CD4-positive, alpha-beta memory T cell (primary cell): ENCODE measurements at regions not wholly inside any gene's neighbourhood (a gene's known extent, or its start where the extent isn't known, plus 50 kb on each side); places are given as distances from the start of the nearest gene placed in this dataset.

Experiments
- CTCF ChIA-PET: fragments of 350-600 bp; sonication (Branson Sonifier 250); formaldehyde crosslinking; loops from one replicate; lab custom pipeline; 2021; ENCODE audit warnings: inconsistent platforms; ENCODE audit not compliant: partially characterized antibody; lab: Charles Lee
- POLR2A ChIA-PET: fragments of 350-600 bp; sonication (Branson Sonifier 250); formaldehyde crosslinking; loops from one replicate; lab custom pipeline; 2021; ENCODE audit not compliant: partially characterized antibody; lab: Charles Lee
- DNase-seq, 5 donors: peaks; one replicate each; pipeline versions ENCODE4 v3.0.0 to v3.0.0-alpha.2; 2020 to 2022; ENCODE audit warnings: mixed read lengths in 1 of 5
- H3K27ac ChIP-seq: one replicate; pipeline ENCODE4 v1.7.0; 2013; ENCODE audit warnings: low read depth, low read length
- H3K27me3 ChIP-seq: 2 replicates; pipeline ENCODE4 v1.7.0; 2013; ENCODE audit warnings: mild to moderate bottlenecking, low read length, moderate library complexity; ENCODE audit not compliant: insufficient read depth
- H3K36me3 ChIP-seq: 2 replicates; pipeline ENCODE4 v1.7.0; 2013; ENCODE audit warnings: mild to moderate bottlenecking, low read length, moderate library complexity; ENCODE audit not compliant: insufficient read depth
- H3K4me1 ChIP-seq: 2 replicates; pipeline ENCODE4 v1.7.0; 2013; ENCODE audit warnings: mild to moderate bottlenecking, low read length, moderate library complexity; ENCODE audit not compliant: insufficient read depth
- H3K4me3 ChIP-seq, 2 donors: one replicate each; pipeline ENCODE4 v1.7.0; 2013; ENCODE audit warnings: low read length in 2 of 2, mild to moderate bottlenecking in 1 of 2
- H3K9me3 ChIP-seq, 2 donors: one replicate each; pipeline ENCODE4 v1.7.0; 2013; ENCODE audit warnings: low read length in 2 of 2, control low read depth in 1 of 2; ENCODE audit not compliant: control insufficient read depth in 1 of 2
- H3K27ac Mint-ChIP-seq, 7 donors: one replicate each; pipeline ENCODE4 v1.8.0; 2020 to 2021; ENCODE audit warnings: mixed read lengths in 7 of 7, mild to moderate bottlenecking in 6 of 7, inconsistent platforms in 3 of 7, moderate library complexity in 3 of 7
- H3K27me3 Mint-ChIP-seq, 2 donors: one replicate each; pipeline ENCODE4 v1.8.0; 2020 to 2021; ENCODE audit warnings: mixed read lengths in 2 of 2
- H3K36me3 Mint-ChIP-seq, 2 donors: one replicate each; pipeline ENCODE4 v1.8.0; 2020 to 2021; ENCODE audit warnings: mixed read lengths in 2 of 2, inconsistent platforms in 1 of 2, mild to moderate bottlenecking in 1 of 2
- H3K4me1 Mint-ChIP-seq, 4 donors: one replicate each; pipeline ENCODE4 v1.8.0; 2020 to 2021; ENCODE audit warnings: mixed read lengths in 4 of 4, mild to moderate bottlenecking in 1 of 4
- H3K4me3 Mint-ChIP-seq, 8 donors: one replicate each; pipeline ENCODE4 v1.8.0; 2020 to 2021; ENCODE audit warnings: mixed read lengths in 8 of 8, mild to moderate bottlenecking in 7 of 8, moderate library complexity in 6 of 8, inconsistent platforms in 3 of 8
- H3K9me3 Mint-ChIP-seq, 8 donors: one replicate each; pipeline ENCODE4 v1.8.0; 2020 to 2021; ENCODE audit warnings: mixed read lengths in 8 of 8, mild to moderate bottlenecking in 5 of 8, inconsistent platforms in 3 of 8, moderate library complexity in 1 of 8
- intact Hi-C: fragments of 100-400 bp; cut with micrococcal nuclease; formaldehyde crosslinking; loops from one replicate; pipeline ENCODE4 v1.15.1; 2023

- Mint-ChIP-seq H3K9me3 (peaks cover 0 to 2% (median 0%) of the 10 kb centered on the region in 8 donors), H3K27me3 (peaks cover 5 to 9% of the 10 kb centered on the region in 2 donors), H3K27ac (no peak overlapping the region), H3K4me1 (no peaks in the 10 kb centered on the region), H3K36me3 (no peaks in the 10 kb centered on the region), H3K4me3 (no peak overlapping the region)
- Histone ChIP-seq H3K9me3 (no peaks in the 10 kb centered on the region), H3K27me3 (no peaks in the 10 kb centered on the region), H3K36me3 (no peaks in the 10 kb centered on the region), H3K27ac (no peak overlapping the region), H3K4me3 (no peak overlapping the region), H3K4me1 (no peaks in the 10 kb centered on the region)
- intact Hi-C loops, result no loop called here
- DNase-seq, result no peak
- CTCF ChIA-PET, result no interaction called here
- POLR2A ChIA-PET, result no interaction called here
Measured at GRCh38 chr2:67797801-67798540, 264.8 kb downstream of the C1D start.

DNA sequence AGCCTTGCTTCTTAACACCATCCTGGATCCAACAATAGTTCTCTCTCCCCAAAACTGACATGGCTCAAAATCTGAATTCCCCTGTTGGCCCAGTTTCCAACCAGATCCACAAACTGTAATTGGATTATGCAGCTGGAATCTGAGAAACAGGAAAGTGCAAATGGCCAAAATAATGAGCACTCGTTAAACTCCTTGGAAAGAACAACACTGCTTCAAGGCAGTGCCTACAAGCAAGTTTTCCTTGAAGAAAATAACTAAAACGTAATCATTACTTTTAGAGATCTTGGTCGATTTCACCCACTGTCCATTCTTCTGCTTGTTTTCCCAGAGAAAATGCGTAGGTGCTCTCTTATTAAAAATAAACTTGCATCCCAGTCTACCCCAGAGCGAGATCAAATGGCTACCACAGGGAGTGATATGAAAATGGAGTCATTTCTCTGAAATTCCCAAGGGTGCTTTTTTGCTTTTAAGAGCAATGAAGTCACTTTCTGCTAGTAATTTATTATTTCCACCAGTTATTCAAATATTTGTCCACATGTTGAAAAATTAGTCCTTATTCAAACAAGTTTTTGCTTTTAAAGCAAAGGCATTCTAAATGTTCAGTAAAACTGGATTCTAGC, 264.2 kb downstream of the C1D start:
- Mint-ChIP-seq H3K36me3 (no peaks in the 10 kb centered on the region), H3K27me3 (peaks cover 5 to 11% of the 10 kb centered on the region in 2 donors), H3K4me1 (no peaks in the 10 kb centered on the region), H3K9me3 (peaks cover 0 to 3% (median under 1%) of the 10 kb centered on the region in 8 donors), H3K4me3 (no peak overlapping the region), H3K27ac (no peak overlapping the region)
- Histone ChIP-seq H3K27me3 (no peaks in the 10 kb centered on the region), H3K27ac (no peak overlapping the region), H3K36me3 (no peaks in the 10 kb centered on the region), H3K4me1 (no peaks in the 10 kb centered on the region), H3K4me3 (no peak overlapping the region), H3K9me3 (no peaks in the 10 kb centered on the region)
- ChIA-PET POLR2A (no interaction called here), CTCF (no interaction called here)
- DNase-seq, result no peak
- intact Hi-C loops, result no loop called here

DNA sequence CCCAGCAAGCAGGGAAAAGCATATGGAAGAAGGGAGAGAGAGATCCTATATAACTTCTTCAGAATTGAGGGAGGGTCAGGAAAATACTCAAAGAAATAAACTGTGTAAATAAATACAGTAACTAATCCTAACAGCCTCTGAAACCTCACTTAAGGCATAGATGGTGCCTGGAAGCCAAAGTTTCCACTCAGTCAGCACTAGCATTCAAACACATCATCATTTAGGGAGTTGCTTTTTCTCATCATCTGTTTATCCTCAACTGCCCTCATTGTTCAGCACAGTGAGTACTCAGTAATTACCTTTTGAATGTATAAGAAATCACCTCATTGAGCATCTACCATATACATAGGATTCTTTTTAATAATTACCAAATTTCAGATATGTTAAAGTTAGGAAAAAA, 262.9 kb downstream of the C1D start:
- no peak overlapping the region for H3K4me3 ChIP-seq
- H3K36me3 ChIP-seq, result no peaks in the 10 kb centered on the region
- peaks cover 5 to 10% of the 10 kb centered on the region in 2 donors for H3K27me3 Mint-ChIP-seq
- H3K4me1 Mint-ChIP-seq, result no peaks in the 10 kb centered on the region
- intact Hi-C loops, result no loop called here
- ChIA-PET CTCF (no interaction called here), POLR2A (no interaction called here)
- no peak for DNase-seq
- no peak overlapping the region for H3K4me3 Mint-ChIP-seq
- no peaks in the 10 kb centered on the region for H3K36me3 Mint-ChIP-seq
- no peak overlapping the region for H3K27ac ChIP-seq
- peaks cover 0 to 3% (median 0%) of the 10 kb centered on the region in 8 donors for H3K9me3 Mint-ChIP-seq
- H3K9me3 ChIP-seq, result no peaks in the 10 kb centered on the region
- H3K27ac Mint-ChIP-seq, result no peak overlapping the region
- no peaks in the 10 kb centered on the region for H3K27me3 ChIP-seq
- no peaks in the 10 kb centered on the region for H3K4me1 ChIP-seq

DNA sequence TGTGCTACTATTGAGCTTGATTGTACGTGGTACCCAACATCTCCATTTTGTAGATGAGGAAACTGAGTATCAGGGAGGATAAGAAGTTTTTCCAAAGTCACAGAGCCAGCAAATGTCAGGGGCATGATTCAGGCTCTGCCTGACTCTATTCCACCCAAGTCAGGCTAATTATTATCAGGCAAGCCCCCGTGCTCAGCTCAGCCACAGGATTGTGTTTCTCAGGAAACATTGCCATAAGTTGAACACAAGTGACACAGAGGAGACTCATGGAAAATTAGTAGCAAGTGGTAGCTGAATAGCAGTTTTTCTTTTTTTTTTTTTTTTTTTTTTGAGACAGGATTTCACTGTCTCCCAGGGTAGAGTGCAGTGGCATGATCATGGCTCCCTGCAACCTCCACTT, 260.5 kb downstream of the C1D start:
- CTCF ChIA-PET, result no interaction called here
- Histone ChIP-seq H3K9me3 (no peaks in the 10 kb centered on the region), H3K4me3 (no peak overlapping the region), H3K4me1 (no peaks in the 10 kb centered on the region), H3K27me3 (no peaks in the 10 kb centered on the region), H3K36me3 (no peaks in the 10 kb centered on the region), H3K27ac (no peak overlapping the region)
- Mint-ChIP-seq H3K4me3 (no peak overlapping the region), H3K27me3 (peaks cover 0 to 6% of the 10 kb centered on the region in 2 donors), H3K9me3 (peaks cover 0 to 6% (median 4%) of the 10 kb centered on the region in 8 donors), H3K4me1 (no peaks in the 10 kb centered on the region), H3K27ac (no peak overlapping the region), H3K36me3 (no peaks in the 10 kb centered on the region)
- intact Hi-C loops, result no loop called here
- POLR2A ChIA-PET, result no interaction called here
- DNase-seq, result no peak

GRCh38 chr2:67802824-67803223, 260.0 kb downstream of the C1D start:
- peaks cover 0 to 6% of the 10 kb centered on the region in 2 donors for H3K27me3 Mint-ChIP-seq
- intact Hi-C loops, result no loop called here
- H3K27ac Mint-ChIP-seq, result no peak overlapping the region
- H3K9me3 Mint-ChIP-seq, result peaks cover 0 to 8% (median 6%) of the 10 kb centered on the region in 8 donors
- no peaks in the 10 kb centered on the region for H3K27me3 ChIP-seq
- H3K4me3 Mint-ChIP-seq, result no peak overlapping the region
- ChIA-PET POLR2A (no interaction called here), CTCF (no interaction called here)
- no peaks in the 10 kb centered on the region for H3K36me3 ChIP-seq
- H3K36me3 Mint-ChIP-seq, result no peaks in the 10 kb centered on the region
- no peaks in the 10 kb centered on the region for H3K4me1 ChIP-seq
- H3K9me3 ChIP-seq, result no peaks in the 10 kb centered on the region
- no peak overlapping the region for H3K27ac ChIP-seq
- H3K4me1 Mint-ChIP-seq, result no peaks in the 10 kb centered on the region
- H3K4me3 ChIP-seq, result no peak overlapping the region
- DNase-seq, result no peak

DNA sequence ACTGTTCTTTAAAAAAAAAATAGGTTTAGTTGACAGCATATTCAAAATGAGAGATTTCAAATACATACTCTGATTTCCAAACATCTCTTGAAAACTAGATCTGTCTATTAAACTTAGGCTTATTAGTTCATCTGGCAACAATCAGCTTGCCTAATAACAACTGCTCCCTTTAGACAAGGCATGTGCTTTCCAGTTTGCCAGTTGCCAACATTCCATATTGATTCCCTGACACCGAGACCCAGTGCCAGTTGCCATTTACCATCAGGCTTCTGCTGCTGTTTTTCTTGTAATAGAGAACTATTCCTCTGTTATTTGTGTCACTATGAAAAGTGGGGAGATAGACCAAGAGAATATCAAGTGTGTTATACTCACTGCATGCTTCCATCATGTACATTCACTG, 256.0 kb downstream of the C1D start:
- intact Hi-C loops, result no loop called here
- no peak overlapping the region for H3K27ac ChIP-seq
- H3K36me3 Mint-ChIP-seq, result no peaks in the 10 kb centered on the region
- no peak overlapping the region for H3K4me3 ChIP-seq
- H3K27me3 Mint-ChIP-seq, result peaks cover 6 to 7% of the 10 kb centered on the region in 2 donors
- DNase-seq, result no peak
- no peak overlapping the region for H3K27ac Mint-ChIP-seq
- H3K9me3 ChIP-seq, result no peaks in the 10 kb centered on the region
- H3K4me1 Mint-ChIP-seq, result no peaks in the 10 kb centered on the region
- POLR2A ChIA-PET, result no interaction called here
- H3K9me3 Mint-ChIP-seq, result peaks cover 2 to 25% (median 13%) of the 10 kb centered on the region in 8 donors
- H3K36me3 ChIP-seq, result no peaks in the 10 kb centered on the region
- H3K4me3 Mint-ChIP-seq, result no peak overlapping the region
- no peaks in the 10 kb centered on the region for H3K27me3 ChIP-seq
- H3K4me1 ChIP-seq, result no peaks in the 10 kb centered on the region
- CTCF ChIA-PET, result no interaction called here

- Histone ChIP-seq H3K9me3 (no peaks in the 10 kb centered on the region), H3K27me3 (no peaks in the 10 kb centered on the region), H3K4me3 (no peak overlapping the region), H3K4me1 (no peaks in the 10 kb centered on the region), H3K36me3 (no peaks in the 10 kb centered on the region), H3K27ac (no peak overlapping the region)
- no peak overlapping the region for H3K4me3 Mint-ChIP-seq
- ChIA-PET POLR2A (no interaction called here), CTCF (no interaction called here)
- peaks cover 2 to 25% (median 13%) of the 10 kb centered on the region in 8 donors for H3K9me3 Mint-ChIP-seq
- H3K27ac Mint-ChIP-seq, result no peak overlapping the region
- no peaks in the 10 kb centered on the region for H3K36me3 Mint-ChIP-seq
- DNase-seq, result no peak
- intact Hi-C loops, result no loop called here
- no peaks in the 10 kb centered on the region for H3K4me1 Mint-ChIP-seq
- peaks cover 6 to 9% of the 10 kb centered on the region in 2 donors for H3K27me3 Mint-ChIP-seq
Measured at GRCh38 chr2:67808112-67808511, 254.7 kb downstream of the C1D start.
